Transverse colon (tissue), 4 donors: ENCODE measurements at regions not wholly inside any gene's neighbourhood (a gene's known extent, or its start where the extent isn't known, plus 50 kb on each side); places are given as distances from the start of the nearest gene placed in this dataset.

Experiments used
- CTCF ChIP-seq, 5 experiments: fragments of 200-600 bp in 3 of 5; fragments of 450-650 bp in 2 of 5; sonication (generic) in 3 of 5; IDR thresholded peaks; 1 replicate in 2 of 5; 2 replicates in 3 of 5; pipeline ENCODE4 v1.5.1; 2016 to 2017; ENCODE audit warnings: antibody characterized with exemption in 5 of 5, inconsistent platforms in 3 of 5, mild to moderate bottlenecking in 2 of 5, moderate library complexity in 1 of 5
- EP300 ChIP-seq: sonication (generic); formaldehyde crosslinking; IDR thresholded peaks from one replicate; pipeline ENCODE4 v1.6.1; 2017; ENCODE audit warnings: antibody characterized with exemption, low read depth
- POLR2A ChIP-seq: fragments of 450-650 bp; IDR thresholded peaks from one replicate; pipeline ENCODE4 v1.6.1; 2016; ENCODE audit warnings: antibody characterized with exemption, mild to moderate bottlenecking, moderate library complexity
- POLR2AphosphoS5 ChIP-seq, 3 donors: sonication (generic); formaldehyde crosslinking; IDR thresholded peaks; one replicate each; pipeline ENCODE4 v1.6.1; 2016; ENCODE audit warnings: antibody characterized with exemption in 3 of 3

- no peak for TF ChIP-seq CTCF (IDR thresholded peaks at IDR 0.05)
- TF ChIP-seq POLR2A = no peak
- no peak for TF ChIP-seq EP300
- TF ChIP-seq POLR2AphosphoS5 (IDR thresholded peaks at IDR 0.05) = no peak
Measured at GRCh38 chr7:159247910-159248309, 103.2 kb upstream of the VIPR2 start.
